K562 (cell line): ENCODE measurements at regions not wholly inside any gene's neighbourhood (a gene's known extent, or its start where the extent isn't known, plus 50 kb on each side); places are given as distances from the start of the nearest gene placed in this dataset.

Experiments used
- CTCF ChIP-seq, 3 experiments: IDR thresholded peaks in 2 of 3; conservative IDR thresholded peaks in 1 of 3; 2 replicates each; pipeline ENCODE4 v1.5.1; 2011 to 2012; ENCODE audit warnings: low read length in 3 of 3, mild to moderate bottlenecking in 3 of 3, control low read depth in 2 of 3, improper control_type of control experiment in 1 of 3, inconsistent platforms in 1 of 3, low read depth in 1 of 3, mixed read lengths in 1 of 3, moderate library complexity in 1 of 3; ENCODE audit not compliant: insufficient read depth in 2 of 3
- GABPA ChIP-seq: fragments of 200-800 bp; sonication (Bioruptor generic); conservative IDR thresholded peaks from 2 replicates; pipeline ENCODE4 v1.6.1; 2016; ENCODE audit warnings: low read depth, missing genetic modification characterization, missing compliant biosample characterization
- NBN ChIP-seq: fragments of 450-650 bp; IDR thresholded peaks from 2 replicates; pipeline ENCODE4 v1.6.1; 2016; ENCODE audit warnings: low read depth, mild to moderate bottlenecking
- PCBP2 ChIP-seq: fragments of 200-400 bp; formaldehyde crosslinking; IDR thresholded peaks from 2 replicates; pipeline ENCODE4 v1.6.1; 2018; ENCODE audit warnings: low read length, low read depth, mild to moderate bottlenecking, moderate library complexity; ENCODE audit not compliant: poor library complexity, severe bottlenecking
- POU5F1 ChIP-seq: fragments of 150-350 bp; IDR thresholded peaks from 2 replicates; pipeline ENCODE4 v1.6.1; 2014; ENCODE audit warnings: borderline replicate concordance, low read length, low read depth, mild to moderate bottlenecking; ENCODE audit not compliant: partially characterized antibody
- TARDBP ChIP-seq: fragments of 450-650 bp; IDR thresholded peaks from 2 replicates; pipeline ENCODE4 v1.6.1; 2016
- YY1 ChIP-seq, 3 experiments: IDR thresholded peaks; 2 replicates each; pipeline ENCODE4 v1.6.1; 2011; ENCODE audit warnings: low read length in 2 of 3, mild to moderate bottlenecking in 2 of 3, moderate library complexity in 2 of 3, borderline replicate concordance in 1 of 3, control low read depth in 1 of 3, low read depth in 1 of 3; ENCODE audit not compliant: insufficient read depth in 3 of 3, insufficient replicate concordance in 2 of 3, control insufficient read depth in 1 of 3, insufficient read length in 1 of 3; ENCODE audit errors: extremely low read depth in 1 of 3
- ZNF274 ChIP-seq: IDR thresholded peaks from 2 replicates; pipeline ENCODE4 v1.6.1; 2011; ENCODE audit warnings: low read depth, mild to moderate bottlenecking, low read length, moderate library complexity, borderline replicate concordance

- TF ChIP-seq CTCF (IDR thresholded peaks at IDR 0.05 in 2 of 3, conservative IDR thresholded peaks at IDR 0.05 in 1 of 3; ENCODE audit: insufficient read depth in 2 of 3, low read depth in 1 of 3, low read length in 3 of 3) (no peak), NBN (no peak), TARDBP (no peak), POU5F1 (no peak), YY1 (IDR thresholded peaks at IDR 0.05; ENCODE audit: borderline replicate concordance in 1 of 3, control insufficient read depth in 1 of 3, extremely low read depth in 1 of 3, insufficient read depth in 3 of 3, insufficient read length in 1 of 3, insufficient replicate concordance in 2 of 3, low read depth in 1 of 3, low read length in 2 of 3) (no peak), PCBP2 (no peak), ZNF274 (no peak), GABPA (no peak)
Observed at GRCh38 chr4:60194214-60194613, 1005.9 kb upstream of the ADGRL3 start.
